T follicular helper cell (primary cell): ENCODE measurements at regions not wholly inside any gene's neighbourhood (a gene's known extent, or its start where the extent isn't known, plus 50 kb on each side); places are given as distances from the start of the nearest gene placed in this dataset.

Source experiments
- DNase-seq: peaks from one replicate; pipeline ENCODE4 v3.0.0-alpha.2; 2020; ENCODE audit warnings: low read depth

- DNase-seq: no peak
Measured at GRCh38 chr18:59758106-59758505, 60.9 kb upstream of the CCBE1 start.

- no peak for DNase-seq
Measured at GRCh38 chr18:59752666-59753065, 55.4 kb upstream of the CCBE1 start.

- no peak for DNase-seq
Measured at GRCh38 chr18:59751186-59751585, 54.0 kb upstream of the CCBE1 start.

- DNase-seq: no peak
Measured at GRCh38 chr18:59748628-59749360, 51.6 kb upstream of the CCBE1 start.
